ENCODE measurements at regions not wholly inside any gene's neighbourhood (a gene's known extent, or its start where the extent isn't known, plus 50 kb on each side); places are given as distances from the start of the nearest gene placed in this dataset.
"Not testable (repeated sequence)": the region's sequence is repeated elsewhere in the genome, so short reads cannot be mapped to it uniquely, and the experiment has no call there.

DNA sequence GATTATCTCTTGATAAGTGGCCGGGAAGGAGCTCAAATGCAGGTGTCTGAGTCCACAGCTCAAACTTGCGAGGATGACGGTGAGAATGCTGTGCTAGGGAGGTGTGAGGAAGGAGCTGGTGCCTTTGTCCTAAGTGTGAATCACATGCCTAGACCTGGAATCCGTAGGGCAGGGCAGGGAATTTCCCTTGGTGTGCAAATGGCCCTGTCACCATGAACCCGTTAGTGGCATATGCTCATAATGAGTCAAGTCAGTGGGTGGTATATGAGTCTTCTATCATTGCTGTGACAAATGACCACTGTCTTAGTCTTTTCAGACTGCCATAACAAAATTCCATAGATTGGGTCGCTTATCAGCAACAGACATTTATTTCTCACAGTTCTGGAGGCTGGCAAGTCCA is 163.1 kb upstream of the NBPF12 start:
- POLR2A ChIA-PET; H3K4me1 ChIP-seq (ENCODE audit: control insufficient read depth, extremely low read depth, insufficient read depth, low read length); H3K79me2 ChIP-seq (ENCODE audit: control insufficient read depth, insufficient read depth, low read length); H3K36me3 ChIP-seq (ENCODE audit: control insufficient read depth in 2 of 2, extremely low read depth in 1 of 2, insufficient read depth in 2 of 2, low read length in 2 of 2); BruUV-seq (replicated peaks); intact Hi-C loops (cut with micrococcal nuclease); H3K4me3 ChIP-seq (replicated peaks in 1 of 3; ENCODE audit: insufficient read depth in 1 of 3, low read depth in 1 of 3, low read length in 3 of 3); CTCF ChIA-PET; H3K27ac ChIP-seq (ENCODE audit: insufficient read depth, low read depth, low read length); H3K9me1 ChIP-seq (replicated peaks; ENCODE audit: control insufficient read depth, extremely low read depth, insufficient read depth, low read length); H3K9ac ChIP-seq (replicated peaks; ENCODE audit: extremely low read depth, insufficient read depth, low read length); H3K27me3 ChIP-seq (ENCODE audit: control insufficient read depth in 2 of 2, insufficient read depth in 2 of 2, low read length in 2 of 2); H2AFZ ChIP-seq (ENCODE audit: low read depth, low read length); dilution Hi-C loops (cut with MboI; ENCODE audit: extremely low pct_ligation_motif_present, low sequenced_read_pairs); H4K20me1 ChIP-seq (replicated peaks; ENCODE audit: control insufficient read depth, extremely low read depth, insufficient read depth, low read length); FAIRE-seq; DNase-seq (ENCODE audit: low read depth, low spot score); H3K4me2 ChIP-seq (ENCODE audit: insufficient read depth, low read length); H3K9me3 ChIP-seq (replicated peaks; ENCODE audit: control insufficient read depth, insufficient read depth, low read length): not testable (repeated sequence)

DNA sequence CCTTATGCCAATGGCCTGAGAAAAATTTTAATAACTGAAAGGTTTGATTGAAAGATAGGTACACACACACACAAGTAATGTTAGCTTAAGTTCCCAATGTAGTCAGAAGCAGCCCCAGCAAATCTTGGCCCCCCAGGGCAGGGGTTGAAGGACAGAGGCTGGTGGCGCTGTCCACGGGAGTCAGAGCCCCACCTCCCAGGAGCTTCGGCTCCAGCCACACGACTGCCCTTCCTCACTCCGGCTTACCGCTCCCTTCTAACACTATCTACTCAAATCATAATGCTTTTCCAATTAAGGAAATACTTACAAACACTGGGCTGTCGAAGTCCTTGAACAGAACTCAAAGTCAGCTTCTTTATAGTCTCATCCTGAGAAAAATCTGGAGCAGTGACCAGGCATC is 163.9 kb upstream of the NBPF12 start:
- intact Hi-C loops (cut with micrococcal nuclease); DNase-seq (ENCODE audit: low read depth, low spot score); H3K4me3 ChIP-seq (replicated peaks in 1 of 3; ENCODE audit: insufficient read depth in 1 of 3, low read depth in 1 of 3, low read length in 3 of 3); H3K27me3 ChIP-seq (ENCODE audit: control insufficient read depth in 2 of 2, insufficient read depth in 2 of 2, low read length in 2 of 2); CTCF ChIA-PET; H3K36me3 ChIP-seq (ENCODE audit: control insufficient read depth in 2 of 2, extremely low read depth in 1 of 2, insufficient read depth in 2 of 2, low read length in 2 of 2); H3K4me2 ChIP-seq (ENCODE audit: insufficient read depth, low read length); POLR2A ChIA-PET; H3K27ac ChIP-seq (ENCODE audit: insufficient read depth, low read depth, low read length); FAIRE-seq; BruUV-seq (replicated peaks); H3K9me3 ChIP-seq (replicated peaks; ENCODE audit: control insufficient read depth, insufficient read depth, low read length); H3K9ac ChIP-seq (replicated peaks; ENCODE audit: extremely low read depth, insufficient read depth, low read length); H3K79me2 ChIP-seq (ENCODE audit: control insufficient read depth, insufficient read depth, low read length); dilution Hi-C loops (cut with MboI; ENCODE audit: extremely low pct_ligation_motif_present, low sequenced_read_pairs); H4K20me1 ChIP-seq (replicated peaks; ENCODE audit: control insufficient read depth, extremely low read depth, insufficient read depth, low read length); H2AFZ ChIP-seq (ENCODE audit: low read depth, low read length); H3K4me1 ChIP-seq (ENCODE audit: control insufficient read depth, extremely low read depth, insufficient read depth, low read length); H3K9me1 ChIP-seq (replicated peaks; ENCODE audit: control insufficient read depth, extremely low read depth, insufficient read depth, low read length): not testable (repeated sequence)

DNA sequence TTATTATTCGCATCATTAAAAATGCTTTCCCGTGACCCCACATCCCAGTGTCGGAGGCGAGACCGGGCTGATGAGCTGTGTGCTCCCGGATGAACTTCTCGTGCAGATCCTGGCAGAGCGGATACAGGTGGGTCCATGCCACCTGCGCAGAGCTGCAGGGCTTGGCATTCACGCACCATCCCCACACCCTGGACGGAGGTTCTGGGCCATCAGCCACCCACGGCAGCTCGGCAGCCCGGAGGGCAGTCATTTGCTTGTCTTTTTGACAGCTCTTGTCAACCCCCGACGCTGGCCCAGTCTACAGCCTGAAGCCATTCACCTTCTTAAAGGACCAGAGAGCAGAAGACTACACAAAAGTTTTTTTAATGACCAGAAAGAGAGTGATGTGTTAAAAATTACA is 166.7 kb upstream of the NBPF12 start:
- H3K27ac ChIP-seq (ENCODE audit: insufficient read depth, low read depth, low read length); H3K4me3 ChIP-seq (replicated peaks in 1 of 3; ENCODE audit: insufficient read depth in 1 of 3, low read depth in 1 of 3, low read length in 3 of 3); H3K27me3 ChIP-seq (ENCODE audit: control insufficient read depth in 2 of 2, insufficient read depth in 2 of 2, low read length in 2 of 2); H3K9ac ChIP-seq (replicated peaks; ENCODE audit: extremely low read depth, insufficient read depth, low read length); H3K4me1 ChIP-seq (ENCODE audit: control insufficient read depth, extremely low read depth, insufficient read depth, low read length); CTCF ChIA-PET; H3K9me1 ChIP-seq (replicated peaks; ENCODE audit: control insufficient read depth, extremely low read depth, insufficient read depth, low read length); BruUV-seq (replicated peaks); H2AFZ ChIP-seq (ENCODE audit: low read depth, low read length); FAIRE-seq; H3K4me2 ChIP-seq (ENCODE audit: insufficient read depth, low read length); DNase-seq (ENCODE audit: low read depth, low spot score); H3K9me3 ChIP-seq (replicated peaks; ENCODE audit: control insufficient read depth, insufficient read depth, low read length); POLR2A ChIA-PET; H3K36me3 ChIP-seq (ENCODE audit: control insufficient read depth in 2 of 2, extremely low read depth in 1 of 2, insufficient read depth in 2 of 2, low read length in 2 of 2); intact Hi-C loops (cut with micrococcal nuclease); H3K79me2 ChIP-seq (ENCODE audit: control insufficient read depth, insufficient read depth, low read length); dilution Hi-C loops (cut with MboI; ENCODE audit: extremely low pct_ligation_motif_present, low sequenced_read_pairs); H4K20me1 ChIP-seq (replicated peaks; ENCODE audit: control insufficient read depth, extremely low read depth, insufficient read depth, low read length): not testable (repeated sequence)

DNA sequence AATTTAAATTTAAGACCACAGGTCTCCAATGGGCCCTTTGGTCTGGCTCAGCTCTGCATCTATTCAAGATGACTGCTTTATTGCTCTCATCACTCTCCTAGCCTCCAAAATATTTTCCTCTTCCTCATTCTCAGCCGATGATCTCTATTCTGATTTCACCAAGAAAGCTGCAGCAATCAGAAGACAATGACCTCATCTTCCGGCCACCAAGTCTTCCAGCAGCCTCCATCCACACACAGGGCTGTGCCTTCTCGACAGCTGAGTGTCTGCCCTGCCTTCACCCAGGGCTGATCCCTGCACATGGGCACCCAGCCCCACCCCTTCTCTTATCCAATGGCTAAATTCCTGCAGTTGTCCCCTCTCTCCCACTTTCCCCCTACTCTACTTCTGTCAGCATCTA is 167.1 kb upstream of the NBPF12 start:
- H3K4me1 ChIP-seq (ENCODE audit: control insufficient read depth, extremely low read depth, insufficient read depth, low read length); H3K4me2 ChIP-seq (ENCODE audit: insufficient read depth, low read length); POLR2A ChIA-PET; FAIRE-seq; DNase-seq (ENCODE audit: low read depth, low spot score); dilution Hi-C loops (cut with MboI; ENCODE audit: extremely low pct_ligation_motif_present, low sequenced_read_pairs); H3K9me3 ChIP-seq (replicated peaks; ENCODE audit: control insufficient read depth, insufficient read depth, low read length); H3K9ac ChIP-seq (replicated peaks; ENCODE audit: extremely low read depth, insufficient read depth, low read length); H3K4me3 ChIP-seq (replicated peaks in 1 of 3; ENCODE audit: insufficient read depth in 1 of 3, low read depth in 1 of 3, low read length in 3 of 3); H3K9me1 ChIP-seq (replicated peaks; ENCODE audit: control insufficient read depth, extremely low read depth, insufficient read depth, low read length); CTCF ChIA-PET; H4K20me1 ChIP-seq (replicated peaks; ENCODE audit: control insufficient read depth, extremely low read depth, insufficient read depth, low read length); H3K36me3 ChIP-seq (ENCODE audit: control insufficient read depth in 2 of 2, extremely low read depth in 1 of 2, insufficient read depth in 2 of 2, low read length in 2 of 2); intact Hi-C loops (cut with micrococcal nuclease); H2AFZ ChIP-seq (ENCODE audit: low read depth, low read length); H3K27me3 ChIP-seq (ENCODE audit: control insufficient read depth in 2 of 2, insufficient read depth in 2 of 2, low read length in 2 of 2); H3K27ac ChIP-seq (ENCODE audit: insufficient read depth, low read depth, low read length); H3K79me2 ChIP-seq (ENCODE audit: control insufficient read depth, insufficient read depth, low read length); BruUV-seq (replicated peaks): not testable (repeated sequence)
